Endothelial cell (in vitro differentiated cells): ENCODE measurements at regions not wholly inside any gene's neighbourhood (a gene's known extent, or its start where the extent isn't known, plus 50 kb on each side); places are given as distances from the start of the nearest gene placed in this dataset.

Source experiments
- DNase-seq: peaks from one replicate; pipeline ENCODE4 v3.0.0; 2021; ENCODE audit warnings: low spot score
- H3K27ac Mint-ChIP-seq: one replicate; pipeline ENCODE4 v1.8.0; 2021; ENCODE audit warnings: mixed read lengths, inconsistent platforms; ENCODE audit not compliant: unreplicated experiment
- H3K27me3 Mint-ChIP-seq: one replicate; pipeline ENCODE4 v1.8.0; 2021; ENCODE audit warnings: mild to moderate bottlenecking, moderate library complexity, mixed read lengths, inconsistent platforms; ENCODE audit not compliant: unreplicated experiment
- H3K36me3 Mint-ChIP-seq: one replicate; pipeline ENCODE4 v1.8.0; 2021; ENCODE audit warnings: mild to moderate bottlenecking, low read depth, mixed read lengths, inconsistent platforms; ENCODE audit not compliant: unreplicated experiment
- H3K4me1 Mint-ChIP-seq: one replicate; pipeline ENCODE4 v1.8.0; 2021; ENCODE audit warnings: mild to moderate bottlenecking, mixed read lengths, inconsistent platforms; ENCODE audit not compliant: unreplicated experiment
- H3K4me3 Mint-ChIP-seq: one replicate; pipeline ENCODE4 v1.8.0; 2021; ENCODE audit warnings: mild to moderate bottlenecking, mixed read lengths, inconsistent platforms; ENCODE audit not compliant: unreplicated experiment
- H3K9me3 Mint-ChIP-seq: one replicate; pipeline ENCODE4 v1.8.0; 2021; ENCODE audit warnings: mixed read lengths, inconsistent platforms; ENCODE audit not compliant: unreplicated experiment
- CTCF ChIP-seq: fragments of 200-600 bp; sonication (generic); IDR thresholded peaks from one replicate; pipeline ENCODE4 v1.5.0; 2021; ENCODE audit warnings: antibody characterized with exemption; ENCODE audit not compliant: unreplicated experiment

GRCh38 chr4:151459375-151459774 lies 50.4 kb downstream of the FHIP1A start:
- H3K27me3 Mint-ChIP-seq, result no peaks in the 10 kb centered on the region
- H3K4me1 Mint-ChIP-seq, result no peaks in the 10 kb centered on the region
- no peak overlapping the region for H3K4me3 Mint-ChIP-seq
- TF ChIP-seq CTCF, result no peak
- no peaks in the 10 kb centered on the region for H3K36me3 Mint-ChIP-seq
- no peaks in the 10 kb centered on the region for H3K9me3 Mint-ChIP-seq
- no peak overlapping the region for H3K27ac Mint-ChIP-seq
- DNase-seq, result no peak

- no peak for DNase-seq
- H3K27ac Mint-ChIP-seq, result no peak overlapping the region
- TF ChIP-seq CTCF, result no peak
- H3K27me3 Mint-ChIP-seq, result no peaks in the 10 kb centered on the region
- no peaks in the 10 kb centered on the region for H3K9me3 Mint-ChIP-seq
- H3K4me1 Mint-ChIP-seq, result no peaks in the 10 kb centered on the region
- no peaks in the 10 kb centered on the region for H3K36me3 Mint-ChIP-seq
- H3K4me3 Mint-ChIP-seq, result no peak overlapping the region
Observed at GRCh38 chr4:151460434-151460833, 51.5 kb downstream of the FHIP1A start.

GRCh38 chr4:151462554-151462953 lies 53.6 kb downstream of the FHIP1A start:
- Mint-ChIP-seq H3K4me1 (no peaks in the 10 kb centered on the region), H3K27ac (no peak overlapping the region), H3K9me3 (no peaks in the 10 kb centered on the region), H3K4me3 (no peak overlapping the region), H3K27me3 (no peaks in the 10 kb centered on the region), H3K36me3 (no peaks in the 10 kb centered on the region)
- DNase-seq, result no peak
- TF ChIP-seq CTCF, result no peak

GRCh38 chr4:151468715-151469696 lies 60.0 kb downstream of the FHIP1A start:
- Mint-ChIP-seq H3K27ac (no peak overlapping the region), H3K36me3 (no peaks in the 10 kb centered on the region), H3K4me1 (no peaks in the 10 kb centered on the region), H3K27me3 (no peaks in the 10 kb centered on the region), H3K4me3 (no peak overlapping the region), H3K9me3 (no peaks in the 10 kb centered on the region)
- TF ChIP-seq CTCF, result no peak
- no peak for DNase-seq

- no peaks in the 10 kb centered on the region for H3K9me3 Mint-ChIP-seq
- TF ChIP-seq CTCF, result no peak
- no peaks in the 10 kb centered on the region for H3K27me3 Mint-ChIP-seq
- no peaks in the 10 kb centered on the region for H3K36me3 Mint-ChIP-seq
- no peaks in the 10 kb centered on the region for H3K4me1 Mint-ChIP-seq
- DNase-seq, result no peak
- H3K27ac Mint-ChIP-seq, result no peak overlapping the region
- H3K4me3 Mint-ChIP-seq, result no peak overlapping the region
Observed at GRCh38 chr4:151469970-151470369, 61.0 kb downstream of the FHIP1A start.
